HFFc6 (cell line): ENCODE measurements at regions not wholly inside any gene's neighbourhood (a gene's known extent, or its start where the extent isn't known, plus 50 kb on each side); places are given as distances from the start of the nearest gene placed in this dataset.

Experiments used
- DNase-seq: peaks from one replicate; pipeline ENCODE4 v3.0.0-alpha.2; 2018
- H3K27ac Mint-ChIP-seq: 2 replicates; pipeline ENCODE4 v1.8.0; 2020; ENCODE audit warnings: mild to moderate bottlenecking, mixed read lengths
- H3K27me3 Mint-ChIP-seq: 2 replicates; pipeline ENCODE4 v1.8.0; 2021; ENCODE audit warnings: mild to moderate bottlenecking, moderate library complexity, mixed read lengths; ENCODE audit not compliant: insufficient read depth
- H3K36me3 Mint-ChIP-seq: 2 replicates; pipeline ENCODE4 v1.8.0; 2021; ENCODE audit warnings: low read depth, mixed read lengths
- H3K4me1 Mint-ChIP-seq: 2 replicates; pipeline ENCODE4 v1.8.0; 2020; ENCODE audit warnings: low read depth, mixed read lengths
- H3K4me3 Mint-ChIP-seq: 2 replicates; pipeline ENCODE4 v1.8.0; 2020; ENCODE audit warnings: mild to moderate bottlenecking, moderate library complexity, mixed read lengths
- H3K9me3 Mint-ChIP-seq: 2 replicates; pipeline ENCODE4 v1.8.0; 2020; ENCODE audit warnings: mild to moderate bottlenecking, mixed read lengths
- CTCF ChIP-seq: fragments of 200-600 bp; sonication (generic); IDR thresholded peaks from 2 replicates; pipeline ENCODE4 v1.5.0; 2021; ENCODE audit warnings: antibody characterized with exemption, mild to moderate bottlenecking

- no peaks in the 10 kb centered on the region for H3K27me3 Mint-ChIP-seq
- H3K4me3 Mint-ChIP-seq, result no peak overlapping the region
- H3K36me3 Mint-ChIP-seq, result no peaks in the 10 kb centered on the region
- peaks cover 6% of the 10 kb centered on the region for H3K9me3 Mint-ChIP-seq
- H3K4me1 Mint-ChIP-seq, result no peaks in the 10 kb centered on the region
- DNase-seq, result no peak
- TF ChIP-seq CTCF, result no peak
- H3K27ac Mint-ChIP-seq, result no peak overlapping the region
These were observed 405.8 kb downstream of the TMEM182 start for GRCh38 chr2:103167599-103167998.

GRCh38 chr2:103169861-103170260 is 408.0 kb downstream of the TMEM182 start:
- Mint-ChIP-seq H3K36me3 (no peaks in the 10 kb centered on the region), H3K4me3 (no peak overlapping the region)

GRCh38 chr2:103172821-103173220 is 411.0 kb downstream of the TMEM182 start:
- H3K4me1 Mint-ChIP-seq, result no peaks in the 10 kb centered on the region
- no peak overlapping the region for H3K4me3 Mint-ChIP-seq
- DNase-seq, result no peak
- no peak overlapping the region for H3K27ac Mint-ChIP-seq
- no peak for TF ChIP-seq CTCF
- H3K27me3 Mint-ChIP-seq, result no peaks in the 10 kb centered on the region; the same call in 1 of the 2 replicates
- no peaks in the 10 kb centered on the region for H3K36me3 Mint-ChIP-seq
- H3K9me3 Mint-ChIP-seq, result peaks cover 20% of the 10 kb centered on the region

More at GRCh38 chr2:103169861-103170260, 408.0 kb downstream of the TMEM182 start:
- H3K27ac Mint-ChIP-seq, result no peak overlapping the region
- no peaks in the 10 kb centered on the region for H3K4me1 Mint-ChIP-seq
- H3K9me3 Mint-ChIP-seq, result peaks cover 13% of the 10 kb centered on the region
- TF ChIP-seq CTCF, result no peak
- no peak for DNase-seq
- H3K27me3 Mint-ChIP-seq, result no peaks in the 10 kb centered on the region; the same call in 1 of the 2 replicates

- Mint-ChIP-seq H3K27ac (no peak overlapping the region), H3K4me3 (no peak overlapping the region), H3K36me3 (no peaks in the 10 kb centered on the region), H3K9me3 (peaks cover 14% of the 10 kb centered on the region), H3K27me3 (no peaks in the 10 kb centered on the region; the same call in 1 of the 2 replicates), H3K4me1 (no peaks in the 10 kb centered on the region)
- DNase-seq, result no peak
- TF ChIP-seq CTCF, result no peak
These were observed 412.9 kb downstream of the TMEM182 start for GRCh38 chr2:103174711-103175110.

GRCh38 chr2:103176294-103176915 is 414.6 kb downstream of the TMEM182 start:
- Mint-ChIP-seq H3K4me3 (no peak overlapping the region), H3K9me3 (peaks cover 14% of the 10 kb centered on the region), H3K4me1 (no peaks in the 10 kb centered on the region), H3K27me3 (no peaks in the 10 kb centered on the region; the same call in 1 of the 2 replicates), H3K36me3 (no peaks in the 10 kb centered on the region), H3K27ac (no peak overlapping the region)
- DNase-seq, result no peak
- TF ChIP-seq CTCF, result no peak

- Mint-ChIP-seq H3K4me3 (no peak overlapping the region), H3K27me3 (no peaks in the 10 kb centered on the region; the same call in 1 of the 2 replicates), H3K27ac (no peak overlapping the region), H3K4me1 (no peaks in the 10 kb centered on the region), H3K9me3 (peaks cover 7% of the 10 kb centered on the region), H3K36me3 (no peaks in the 10 kb centered on the region)
- no peak for TF ChIP-seq CTCF
- no peak for DNase-seq
These were observed 418.0 kb downstream of the TMEM182 start for GRCh38 chr2:103179798-103180197.
